Fibroblast of the aortic adventitia (primary cell): ENCODE measurements at regions not wholly inside any gene's neighbourhood (a gene's known extent, or its start where the extent isn't known, plus 50 kb on each side); places are given as distances from the start of the nearest gene placed in this dataset.

Experiments used
- DNase-seq: peaks from one replicate; pipeline ENCODE4 v3.0.0-alpha.2; 2010; ENCODE audit warnings: low read depth
- H3K4me3 ChIP-seq: 2 replicates; pipeline ENCODE4 v1.5.1; 2011; ENCODE audit warnings: low read depth, mild to moderate bottlenecking, control low read depth, low read length, moderate library complexity
- CTCF ChIP-seq: IDR thresholded peaks from 2 replicates; pipeline ENCODE4 v1.5.1; 2011; ENCODE audit warnings: mild to moderate bottlenecking, low read length, control low read depth, inconsistent platforms; ENCODE audit not compliant: insufficient read depth

GRCh38 chr9:13719446-13719845, 440.0 kb upstream of the MPDZ start:
- H3K4me3 ChIP-seq = no peak overlapping the region
- DNase-seq = peak; percentile 49
- no peak for TF ChIP-seq CTCF

DNA sequence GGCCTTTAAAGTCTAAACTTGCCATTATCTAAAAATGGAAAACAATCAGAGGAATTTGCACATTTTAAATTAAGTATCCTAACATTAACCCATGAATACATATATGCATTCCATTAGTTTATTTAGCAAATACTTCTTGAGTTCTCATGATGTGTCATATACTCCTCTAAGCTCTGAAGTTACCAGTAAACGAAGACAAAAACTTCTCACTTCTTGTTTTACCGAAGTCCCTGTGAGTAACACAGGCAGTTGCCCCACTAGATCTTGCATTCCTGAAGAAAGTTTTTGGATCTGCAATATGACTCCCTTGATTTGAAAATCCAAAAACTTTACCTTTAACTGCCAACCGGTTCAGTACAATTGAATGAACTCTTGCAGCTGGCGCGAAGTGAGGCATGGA, 439.0 kb upstream of the MPDZ start:
- no peak overlapping the region for H3K4me3 ChIP-seq
- TF ChIP-seq CTCF = no peak
- DNase-seq = peak; percentile 25

GRCh38 chr9:13718086-13718485, 438.6 kb upstream of the MPDZ start:
- no peak for TF ChIP-seq CTCF
- peak; percentile 27 for DNase-seq
- H3K4me3 ChIP-seq = no peak overlapping the region

GRCh38 chr9:13717322-13718054, 438.0 kb upstream of the MPDZ start:
- DNase-seq = peak; percentile 49
- no peak overlapping the region for H3K4me3 ChIP-seq
- TF ChIP-seq CTCF = no peak

- no peak overlapping the region for H3K4me3 ChIP-seq
- TF ChIP-seq CTCF = no peak
- DNase-seq = peak; percentile 30
These were observed 437.3 kb upstream of the MPDZ start for GRCh38 chr9:13716601-13717321.

DNA sequence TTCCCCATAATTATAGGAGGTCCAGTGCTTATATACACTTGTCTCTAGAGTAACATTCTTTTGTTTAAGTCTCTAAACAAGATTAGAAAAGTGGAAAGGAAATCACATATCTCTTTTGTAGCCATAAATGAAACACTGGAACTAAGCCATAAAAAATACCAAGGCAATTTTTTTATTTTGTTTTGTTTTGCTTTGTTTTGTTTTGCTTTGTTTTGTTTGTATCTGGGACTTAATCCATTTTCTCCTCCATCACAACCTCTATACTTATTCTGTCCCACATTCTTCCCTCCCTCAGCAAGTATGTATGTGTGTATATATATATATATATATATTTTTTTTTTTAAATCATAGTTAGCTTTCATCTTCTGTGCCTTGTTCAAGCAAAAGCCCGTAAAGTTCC, 436.6 kb upstream of the MPDZ start:
- no peak for DNase-seq
- no peak for TF ChIP-seq CTCF
- H3K4me3 ChIP-seq = no peak overlapping the region
